GM23338 (cell line): ENCODE measurements at regions not wholly inside any gene's neighbourhood (a gene's known extent, or its start where the extent isn't known, plus 50 kb on each side); places are given as distances from the start of the nearest gene placed in this dataset.
A peak's percentile ranks its signal among the peaks of the same experiment; 100 is the strongest.

Source experiments
- ATAC-seq: fragments of 200-7000 bp; cut with Tn5 transposase; 3 replicates; pipeline ENCODE4 v1.9.1; 2020
- DNase-seq: peaks from one replicate; pipeline ENCODE4 v3.0.0-alpha.2; 2015; ENCODE audit warnings: low spot score
- H2AFZ ChIP-seq: fragments of 200-600 bp; sonication (generic); 2 replicates; pipeline ENCODE4 v1.8.0; 2016; ENCODE audit warnings: antibody characterized with exemption, mild to moderate bottlenecking, moderate library complexity
- H3F3A ChIP-seq: fragments of 200-600 bp; sonication (generic); replicated peaks from 2 replicates; pipeline ENCODE4 v1.8.0; 2017; ENCODE audit warnings: antibody characterized with exemption, mixed run types, low read depth
- H3K27ac ChIP-seq: fragments of 200-600 bp; sonication (generic); 2 replicates; pipeline ENCODE4 v1.6.1; 2016; ENCODE audit warnings: low read depth
- H3K27me3 ChIP-seq: fragments of 200-600 bp; sonication (generic); 2 replicates; pipeline ENCODE4 v1.8.0; 2016; ENCODE audit warnings: mild to moderate bottlenecking, mixed run types, moderate library complexity; ENCODE audit not compliant: insufficient read depth
- H3K36me3 ChIP-seq: fragments of 200-600 bp; sonication (generic); 2 replicates; pipeline ENCODE4 v1.8.0; 2016; ENCODE audit warnings: mild to moderate bottlenecking; ENCODE audit not compliant: insufficient read depth
- H3K4me1 ChIP-seq: fragments of 200-600 bp; sonication (generic); 2 replicates; pipeline ENCODE4 v1.8.0; 2016; ENCODE audit warnings: mild to moderate bottlenecking, moderate library complexity; ENCODE audit not compliant: insufficient read depth
- H3K4me2 ChIP-seq: fragments of 200-600 bp; sonication (generic); 2 replicates; pipeline ENCODE4 v1.7.1; 2017; ENCODE audit warnings: mixed run types
- H3K4me3 ChIP-seq: fragments of 200-600 bp; sonication (generic); 2 replicates; pipeline ENCODE4 v1.6.1; 2016; ENCODE audit warnings: mixed run types
- H3K79me2 ChIP-seq: fragments of 200-600 bp; sonication (generic); replicated peaks from 2 replicates; pipeline ENCODE4 v1.8.0; 2017; ENCODE audit warnings: mild to moderate bottlenecking; ENCODE audit not compliant: insufficient read depth
- H3K9me2 ChIP-seq: fragments of 200-600 bp; sonication (generic); 2 replicates; pipeline ENCODE4 v1.8.0; 2017; ENCODE audit not compliant: insufficient read depth
- H4K20me1 ChIP-seq: fragments of 200-600 bp; sonication (generic); replicated peaks from 2 replicates; pipeline ENCODE4 v1.8.0; 2017; ENCODE audit warnings: mild to moderate bottlenecking; ENCODE audit not compliant: insufficient read depth
- H3K27ac Mint-ChIP-seq: 2 replicates; pipeline ENCODE4 v1.8.0; 2020; ENCODE audit warnings: inconsistent platforms, mild to moderate bottlenecking, moderate library complexity, mixed read lengths
- H3K27me3 Mint-ChIP-seq: 3 replicates; pipeline ENCODE4 v1.8.0; 2022; ENCODE audit warnings: low read depth, mild to moderate bottlenecking, moderate library complexity, mixed read lengths, inconsistent platforms; ENCODE audit not compliant: insufficient read depth, poor library complexity
- H3K36me3 Mint-ChIP-seq: 3 replicates; pipeline ENCODE4 v1.8.0; 2021; ENCODE audit warnings: low read depth, mild to moderate bottlenecking, inconsistent platforms, moderate library complexity, mixed read lengths
- H3K4me1 Mint-ChIP-seq: 3 replicates; pipeline ENCODE4 v1.8.0; 2020; ENCODE audit warnings: mild to moderate bottlenecking, inconsistent platforms, mixed read lengths
- H3K4me3 Mint-ChIP-seq: 3 replicates; pipeline ENCODE4 v1.8.0; 2021; ENCODE audit warnings: moderate library complexity, mild to moderate bottlenecking, inconsistent platforms, mixed read lengths
- H3K9me3 Mint-ChIP-seq: 3 replicates; pipeline ENCODE4 v1.8.0; 2020; ENCODE audit warnings: moderate library complexity, mild to moderate bottlenecking, inconsistent platforms, mixed read lengths
- CREB1 ChIP-seq: fragments of 250-450 bp; sonication (Bioruptor Pico); IDR thresholded peaks from 2 replicates; pipeline ENCODE4 v1.5.0; 2020; ENCODE audit warnings: low read depth, mild to moderate bottlenecking, moderate library complexity
- CTCF ChIP-seq, 2 experiments: fragments of 200-600 bp in 1 of 2; sonication (generic) in 1 of 2; conservative IDR thresholded peaks; 2 replicates each; pipeline versions ENCODE4 v1.5.1 to v1.6.1; 2016 to 2017; ENCODE audit warnings: antibody characterized with exemption in 2 of 2, low read depth in 2 of 2, mild to moderate bottlenecking in 2 of 2, moderate library complexity in 1 of 2
- ETS1 ChIP-seq: IDR thresholded peaks from 2 replicates; pipeline ENCODE4 v1.6.1; 2016; ENCODE audit warnings: antibody characterized with exemption
- EZH2 ChIP-seq: fragments of 200-600 bp; sonication (generic); IDR thresholded peaks from one replicate; pipeline ENCODE4 v1.8.0; 2017; ENCODE audit warnings: antibody characterized with exemption, mild to moderate bottlenecking, low read depth; ENCODE audit not compliant: unreplicated experiment
- EZH2phosphoT487 ChIP-seq: fragments of 200-600 bp; sonication (generic); IDR thresholded peaks from one replicate; pipeline ENCODE4 v1.8.1; 2018; ENCODE audit warnings: antibody characterized with exemption; ENCODE audit not compliant: unreplicated experiment
- JUNB ChIP-seq: IDR thresholded peaks from one replicate; pipeline ENCODE4 v1.6.1; 2016; ENCODE audit warnings: antibody characterized with exemption; ENCODE audit not compliant: unreplicated experiment
- NANOG ChIP-seq: IDR thresholded peaks from 2 replicates; pipeline ENCODE4 v1.6.1; 2016; ENCODE audit warnings: antibody characterized with exemption, borderline replicate concordance
- POLR2AphosphoS5 ChIP-seq: IDR thresholded peaks from 2 replicates; pipeline ENCODE4 v1.6.1; 2016; ENCODE audit warnings: antibody characterized with exemption, low read depth
- REST ChIP-seq: IDR thresholded peaks from one replicate; pipeline ENCODE4 v1.6.1; 2018; ENCODE audit warnings: antibody characterized with exemption; ENCODE audit not compliant: unreplicated experiment
- STAT1 ChIP-seq: IDR thresholded peaks from one replicate; pipeline ENCODE4 v1.6.1; 2016; ENCODE audit warnings: antibody characterized with exemption; ENCODE audit not compliant: unreplicated experiment
- ZNF114 ChIP-seq: fragments of 250-450 bp; sonication (Bioruptor Pico); IDR thresholded peaks from 2 replicates; pipeline ENCODE4 v1.5.0; 2020; ENCODE audit warnings: mild to moderate bottlenecking, moderate library complexity
- ZNF331 ChIP-seq: fragments of 250-450 bp; sonication (Bioruptor Pico); IDR thresholded peaks from 2 replicates; pipeline ENCODE4 v1.5.0; 2020; ENCODE audit warnings: low read depth, mild to moderate bottlenecking, moderate library complexity
- ZNF462 ChIP-seq: fragments of 250-450 bp; sonication (Bioruptor Pico); IDR thresholded peaks from 2 replicates; pipeline ENCODE4 v1.5.0; 2020; ENCODE audit warnings: mild to moderate bottlenecking, moderate library complexity

- H3K27ac Mint-ChIP-seq: no peak overlapping the region
These were observed 401.8 kb downstream of the PABPC4L start for GRCh38 chr4:133799717-133800315.

More at GRCh38 chr4:133799717-133800315, 401.8 kb downstream of the PABPC4L start:
- Histone ChIP-seq H3K27me3 (no peaks in the 10 kb centered on the region), H3K4me3 (no peak overlapping the region), H3K9me2 (no peaks in the 10 kb centered on the region), H3K36me3 (no peaks in the 10 kb centered on the region), H4K20me1 (no peaks in the 10 kb centered on the region), H3F3A (no peaks in the 10 kb centered on the region), H3K4me1 (peaks cover 14% of the 10 kb centered on the region), H3K4me2 (no peak overlapping the region), H3K27ac (0 out of 2 replicates have a peak overlapping the region, but pooled peaks have one; percentile 21), H2AFZ (no peak overlapping the region), H3K79me2 (no peaks in the 10 kb centered on the region)
- ATAC-seq (no peak), DNase-seq (no peak)
- Mint-ChIP-seq H3K4me1 (peaks cover 16% of the 10 kb centered on the region), H3K9me3 (no peaks in the 10 kb centered on the region), H3K36me3 (no peaks in the 10 kb centered on the region), H3K27me3 (no peaks in the 10 kb centered on the region), H3K4me3 (no peak overlapping the region)
- TF ChIP-seq ZNF331 (CRISPR knock-in tag): no peak
- no peak for TF ChIP-seq ZNF462 (CRISPR knock-in tag)
- TF ChIP-seq ETS1: no peak
- TF ChIP-seq POLR2AphosphoS5: no peak
- no peak for TF ChIP-seq EZH2
- no peak for TF ChIP-seq ZNF114
- TF ChIP-seq REST: no peak
- TF ChIP-seq JUNB: no peak
- TF ChIP-seq CREB1 (CRISPR knock-in tag): no peak
- no peak for TF ChIP-seq EZH2phosphoT487
- no peak for TF ChIP-seq CTCF (conservative IDR thresholded peaks at IDR 0.05; ENCODE audit: low read depth in 2 of 2)
- no peak for TF ChIP-seq STAT1
- TF ChIP-seq NANOG: no peak
